Retina (tissue), 1 donor: ENCODE measurements at regions not wholly inside any gene's neighbourhood (a gene's known extent, or its start where the extent isn't known, plus 50 kb on each side); places are given as distances from the start of the nearest gene placed in this dataset.
"Not testable (repeated sequence)": the region's sequence is repeated elsewhere in the genome, so short reads cannot be mapped to it uniquely, and the experiment has no call there.

Source experiments
- DNase-seq: peaks from one replicate; pipeline ENCODE4 v3.0.0-alpha.2; 2016

GRCh38 chr17:16888413-16889087, 83.4 kb downstream of the TNFRSF13B start:
- no peak for DNase-seq

GRCh38 chr17:16887523-16888095, 84.3 kb downstream of the TNFRSF13B start:
- no peak for DNase-seq

GRCh38 chr17:16886655-16887322, 85.1 kb downstream of the TNFRSF13B start:
- DNase-seq = no peak

GRCh38 chr17:16885204-16885603, 86.7 kb downstream of the TNFRSF13B start:
- not testable (repeated sequence) for DNase-seq

GRCh38 chr17:16882926-16883265, 89.0 kb downstream of the TNFRSF13B start:
- not testable (repeated sequence) for DNase-seq

GRCh38 chr17:16882243-16882925, 89.5 kb downstream of the TNFRSF13B start:
- DNase-seq = no peak

GRCh38 chr17:16881239-16881924, 90.5 kb downstream of the TNFRSF13B start:
- DNase-seq = no peak

- no peak for DNase-seq
Measured at GRCh38 chr17:16880843-16881230, 91.1 kb downstream of the TNFRSF13B start.

- DNase-seq = no peak
Measured at GRCh38 chr17:16880121-16880842, 91.6 kb downstream of the TNFRSF13B start.

GRCh38 chr17:16879686-16880085, 92.2 kb downstream of the TNFRSF13B start:
- DNase-seq = no peak

- no peak for DNase-seq
Measured at GRCh38 chr17:16878606-16879005, 93.3 kb downstream of the TNFRSF13B start.

- no peak for DNase-seq
Measured at GRCh38 chr17:16878084-16878483, 93.8 kb downstream of the TNFRSF13B start.

GRCh38 chr17:16877099-16877498, 94.8 kb downstream of the TNFRSF13B start:
- no peak for DNase-seq

- no peak for DNase-seq
Measured at GRCh38 chr17:16875662-16876061, 96.3 kb downstream of the TNFRSF13B start.

GRCh38 chr17:16874216-16874615, 97.7 kb downstream of the TNFRSF13B start:
- not testable (repeated sequence) for DNase-seq

- peak; percentile 26 for DNase-seq
Measured at GRCh38 chr17:16873174-16874035, 98.5 kb downstream of the TNFRSF13B start.

GRCh38 chr17:16872351-16873173, 99.4 kb downstream of the TNFRSF13B start:
- no peak for DNase-seq

- not testable (repeated sequence) for DNase-seq
Measured at GRCh38 chr17:16871446-16872190, 100.3 kb downstream of the TNFRSF13B start.
